ENCODE measurements at regions not wholly inside any gene's neighbourhood (a gene's known extent, or its start where the extent isn't known, plus 50 kb on each side); places are given as distances from the start of the nearest gene placed in this dataset.

GRCh38 chr13:21798181-21798580 lies 127.3 kb downstream of the FGF9 start:
- no peak overlapping the region for H3K27ac ChIP-seq (ENCODE audit: poor library complexity, severe bottlenecking)
- no peak for ATAC-seq (ENCODE audit: low read depth)
- no peak overlapping the region for H3K4me3 ChIP-seq (ENCODE audit: severe bottlenecking)
- H3K9me3 ChIP-seq (ENCODE audit: severe bottlenecking) = no peaks in the 10 kb centered on the region
- no peaks in the 10 kb centered on the region for H3K36me3 ChIP-seq (ENCODE audit: low read depth)
- H3K27me3 ChIP-seq (ENCODE audit: insufficient read depth, poor library complexity, severe bottlenecking) = no peaks in the 10 kb centered on the region
- TF ChIP-seq CTCF (IDR thresholded peaks at IDR 0.05; ENCODE audit: poor library complexity, severe bottlenecking) = no peak
- no peak for DNase-seq (ENCODE audit: low spot score)
- peaks cover 9% of the 10 kb centered on the region for H3K4me1 ChIP-seq (ENCODE audit: insufficient read depth, poor library complexity, severe bottlenecking)

- Histone ChIP-seq H3K27me3 (ENCODE audit: insufficient read depth, poor library complexity, severe bottlenecking) (no peaks in the 10 kb centered on the region), H3K9me3 (ENCODE audit: severe bottlenecking) (no peaks in the 10 kb centered on the region), H3K27ac (ENCODE audit: poor library complexity, severe bottlenecking) (no peak overlapping the region), H3K4me1 (ENCODE audit: insufficient read depth, poor library complexity, severe bottlenecking) (peaks cover 9% of the 10 kb centered on the region), H3K36me3 (ENCODE audit: low read depth) (no peaks in the 10 kb centered on the region), H3K4me3 (ENCODE audit: severe bottlenecking) (no peak overlapping the region)
- DNase-seq (ENCODE audit: low spot score) (no peak), ATAC-seq (ENCODE audit: low read depth) (no peak)
- TF ChIP-seq CTCF (IDR thresholded peaks at IDR 0.05; ENCODE audit: poor library complexity, severe bottlenecking) = no peak
Measured at GRCh38 chr13:21799671-21800070, 128.8 kb downstream of the FGF9 start.

GRCh38 chr13:21800837-21801616 lies 130.2 kb downstream of the FGF9 start:
- TF ChIP-seq CTCF (IDR thresholded peaks at IDR 0.05; ENCODE audit: poor library complexity, severe bottlenecking) = no peak
- Histone ChIP-seq H3K4me1 (ENCODE audit: insufficient read depth, poor library complexity, severe bottlenecking) (peaks cover 9% of the 10 kb centered on the region), H3K27ac (ENCODE audit: poor library complexity, severe bottlenecking) (peak overlapping the region; percentile 54), H3K9me3 (ENCODE audit: severe bottlenecking) (no peaks in the 10 kb centered on the region), H3K4me3 (ENCODE audit: severe bottlenecking) (no peak overlapping the region), H3K36me3 (ENCODE audit: low read depth) (no peaks in the 10 kb centered on the region), H3K27me3 (ENCODE audit: insufficient read depth, poor library complexity, severe bottlenecking) (no peaks in the 10 kb centered on the region)
- DNase-seq (ENCODE audit: low spot score) = no peak
- ATAC-seq (ENCODE audit: low read depth) = peak; percentile 94

- Histone ChIP-seq H3K4me1 (ENCODE audit: insufficient read depth, poor library complexity, severe bottlenecking) (peaks cover 8% of the 10 kb centered on the region), H3K27me3 (ENCODE audit: insufficient read depth, poor library complexity, severe bottlenecking) (no peaks in the 10 kb centered on the region), H3K9me3 (ENCODE audit: severe bottlenecking) (no peaks in the 10 kb centered on the region), H3K36me3 (ENCODE audit: low read depth) (no peaks in the 10 kb centered on the region), H3K27ac (ENCODE audit: poor library complexity, severe bottlenecking) (no peak overlapping the region), H3K4me3 (ENCODE audit: severe bottlenecking) (no peak overlapping the region)
- DNase-seq (ENCODE audit: low spot score) (no peak), ATAC-seq (ENCODE audit: low read depth) (no peak)
- TF ChIP-seq CTCF (IDR thresholded peaks at IDR 0.05; ENCODE audit: poor library complexity, severe bottlenecking) = no peak
Measured at GRCh38 chr13:21805733-21806132, 134.9 kb downstream of the FGF9 start.

GRCh38 chr13:21812192-21812626 lies 141.3 kb downstream of the FGF9 start:
- H3K27me3 ChIP-seq (ENCODE audit: insufficient read depth, poor library complexity, severe bottlenecking) = no peaks in the 10 kb centered on the region
- H3K4me3 ChIP-seq (ENCODE audit: severe bottlenecking) = no peak overlapping the region
- no peaks in the 10 kb centered on the region for H3K36me3 ChIP-seq (ENCODE audit: low read depth)
- TF ChIP-seq CTCF (IDR thresholded peaks at IDR 0.05; ENCODE audit: poor library complexity, severe bottlenecking) = no peak
- DNase-seq (ENCODE audit: low spot score) = no peak
- H3K9me3 ChIP-seq (ENCODE audit: severe bottlenecking) = no peaks in the 10 kb centered on the region
- peak; percentile 51; the same call in 2 of the 3 replicates for ATAC-seq (ENCODE audit: low read depth)
- peaks cover 3% of the 10 kb centered on the region for H3K4me1 ChIP-seq (ENCODE audit: insufficient read depth, poor library complexity, severe bottlenecking)
- no peak overlapping the region for H3K27ac ChIP-seq (ENCODE audit: poor library complexity, severe bottlenecking)
